Forelimb muscle (tissue), 1 donor: ENCODE measurements at regions not wholly inside any gene's neighbourhood (a gene's known extent, or its start where the extent isn't known, plus 50 kb on each side); places are given as distances from the start of the nearest gene placed in this dataset.

Experiments used
- DNase-seq: peaks from one replicate; pipeline ENCODE4 v3.0.0-alpha.2; 2013; ENCODE audit warnings: low read depth

DNA sequence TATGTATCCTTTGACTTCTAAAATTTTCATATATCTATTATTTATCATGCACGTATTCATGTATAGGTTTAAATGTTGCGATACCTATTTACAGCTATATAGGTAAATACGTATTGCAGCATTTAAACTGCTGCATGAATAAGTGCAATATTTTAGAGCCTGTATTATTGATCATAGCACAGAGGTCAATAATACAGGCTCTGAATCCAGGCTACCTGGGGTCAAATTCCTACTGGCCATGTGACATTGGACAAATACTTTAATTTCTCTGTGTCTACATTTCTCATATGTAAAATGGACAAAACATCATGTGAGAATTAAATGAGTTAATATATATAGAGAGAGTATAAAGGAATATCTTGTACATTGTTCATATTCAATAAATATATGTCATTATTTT lies 352.9 kb upstream of the ROBO2 start:
- DNase-seq, result no peak

DNA sequence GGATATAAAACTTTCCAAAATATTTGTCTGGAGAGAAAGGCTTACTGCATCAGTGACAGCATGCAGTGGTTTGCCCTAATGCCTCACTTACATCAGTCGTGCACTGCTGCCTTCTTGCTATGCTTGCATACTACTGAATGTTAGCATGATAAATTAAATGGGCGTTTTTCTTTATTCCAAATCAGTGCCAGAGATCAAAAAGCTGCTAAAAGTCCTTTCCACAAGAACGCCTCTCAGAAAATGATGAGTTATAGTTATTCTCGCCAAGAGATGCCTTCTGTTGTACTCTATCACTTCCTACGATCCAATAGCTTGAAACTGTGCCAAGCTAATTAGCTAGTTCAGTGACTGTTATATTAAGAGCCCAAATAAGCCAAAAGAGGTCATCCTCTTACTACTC lies 345.8 kb upstream of the ROBO2 start:
- DNase-seq, result no peak

DNA sequence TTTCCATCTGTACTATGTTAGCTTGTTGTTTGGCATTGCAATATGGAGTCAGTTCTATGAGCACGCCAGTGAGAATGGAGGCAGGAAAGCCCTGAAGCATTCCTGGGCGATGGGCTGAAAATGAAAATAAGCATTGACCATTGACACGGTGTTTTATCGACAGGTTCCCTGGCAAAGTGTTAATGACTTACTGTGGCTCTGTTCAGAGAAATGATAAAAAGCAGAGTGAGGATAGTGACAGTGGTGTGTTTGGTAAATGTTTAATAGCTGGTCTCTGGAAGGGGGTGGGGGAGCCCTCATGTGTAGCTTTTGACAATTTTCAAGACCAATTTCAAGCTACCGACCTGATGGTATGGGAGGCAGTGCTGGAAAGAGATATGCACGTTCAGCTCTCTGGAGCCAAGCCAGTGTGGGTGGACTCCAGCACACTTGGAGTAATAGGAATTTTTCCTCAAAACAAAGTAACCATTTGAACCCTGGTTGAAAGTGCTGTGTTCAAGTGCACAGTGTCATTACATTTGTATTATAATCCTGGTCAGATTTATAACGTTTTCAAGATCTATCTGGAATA lies 341.7 kb upstream of the ROBO2 start:
- DNase-seq, result no peak

DNA sequence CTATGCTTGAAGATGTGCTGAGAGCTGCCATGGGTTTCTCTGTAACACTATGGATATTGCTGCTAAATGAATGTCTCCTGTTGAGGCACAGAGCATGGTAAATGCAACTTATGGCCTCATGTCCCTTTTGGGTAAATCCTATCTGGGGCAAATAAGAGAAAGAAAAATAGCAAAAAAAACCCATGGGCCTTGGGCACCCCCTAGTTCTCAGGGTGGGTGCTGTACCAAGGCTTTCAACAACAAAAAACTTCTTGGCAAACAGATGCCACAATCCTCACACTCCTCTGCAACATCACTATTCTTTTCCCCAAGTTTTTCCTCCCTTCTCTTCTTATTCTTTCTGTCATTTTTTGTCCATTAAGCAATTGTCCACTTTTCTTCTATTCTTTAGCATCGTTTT lies 340.1 kb upstream of the ROBO2 start:
- no peak for DNase-seq

DNA sequence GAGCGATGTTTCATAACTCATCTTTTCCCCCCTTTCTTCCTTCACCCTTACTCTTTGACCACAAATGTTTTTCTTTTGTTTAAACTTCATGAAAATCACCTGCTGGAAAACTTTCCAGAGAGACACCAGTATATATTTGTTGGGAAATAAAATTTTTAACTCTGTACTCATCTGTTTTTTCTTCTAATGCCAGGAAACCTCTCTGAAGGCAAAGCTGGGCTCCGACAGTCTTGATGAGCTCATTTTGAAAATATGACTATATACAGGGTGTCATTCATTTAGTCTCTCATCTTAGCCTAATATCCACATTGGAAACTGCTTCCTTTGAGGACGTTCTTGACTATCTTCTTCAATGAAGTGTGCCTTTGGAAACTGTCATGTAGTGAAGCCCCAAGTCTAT lies 339.6 kb upstream of the ROBO2 start:
- no peak for DNase-seq

DNA sequence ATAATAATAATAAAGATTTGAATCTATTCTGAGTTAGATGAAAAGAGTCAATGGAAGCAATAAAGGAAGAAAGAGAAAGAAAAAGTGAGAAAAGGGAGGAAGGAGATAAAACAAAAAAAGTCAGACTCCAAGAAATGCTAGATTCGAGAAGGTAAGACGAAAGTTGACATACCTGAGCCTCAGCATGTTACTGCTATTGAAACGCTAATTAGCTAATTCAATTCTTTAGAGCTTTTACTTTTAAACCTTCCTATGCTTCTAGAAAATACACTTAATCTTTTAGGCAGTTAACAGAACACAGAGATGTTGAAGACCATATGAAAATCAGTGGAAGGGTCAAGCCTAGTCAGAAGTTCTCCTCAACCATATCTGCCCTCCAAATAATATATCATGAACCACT lies 337.2 kb upstream of the ROBO2 start:
- DNase-seq, result no peak

DNA sequence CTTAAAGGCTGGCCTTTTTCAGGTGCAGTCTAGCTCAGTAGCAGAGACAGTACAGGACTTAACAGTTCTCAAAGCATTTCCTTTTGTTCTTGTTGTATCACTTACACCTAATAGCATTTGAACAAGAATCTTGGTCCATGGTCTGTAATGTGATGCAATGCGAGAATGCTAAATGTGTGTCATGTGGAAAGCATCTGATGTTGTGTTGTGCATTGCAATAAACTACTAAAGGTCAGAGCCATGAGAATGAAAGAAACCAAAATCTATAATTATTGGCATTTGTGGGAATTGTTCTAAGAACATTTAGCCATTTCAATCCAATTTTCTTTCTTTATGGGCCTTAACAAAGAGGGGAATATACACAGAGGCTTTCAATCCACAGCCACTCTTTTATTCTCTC lies 324.5 kb upstream of the ROBO2 start:
- DNase-seq, result no peak

DNA sequence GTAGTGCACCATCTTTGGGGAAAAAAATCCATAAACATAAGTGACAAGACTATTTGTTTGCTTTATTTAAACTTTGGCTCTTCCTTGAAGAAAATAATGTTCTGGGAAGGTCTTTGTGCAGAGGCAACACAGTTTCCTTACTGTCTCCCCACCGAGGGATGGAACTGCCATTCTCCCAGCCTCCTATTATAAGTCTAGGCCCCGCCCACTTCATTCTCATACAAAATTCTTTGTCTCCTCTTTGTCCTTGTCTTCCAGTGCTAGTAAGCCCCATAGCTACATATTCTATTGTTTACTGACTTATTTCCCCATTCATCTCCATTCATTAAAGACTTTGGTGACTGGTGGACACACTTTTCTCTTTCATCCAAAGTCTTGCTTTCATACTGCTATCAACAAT lies 316.5 kb upstream of the ROBO2 start:
- DNase-seq, result no peak

DNA sequence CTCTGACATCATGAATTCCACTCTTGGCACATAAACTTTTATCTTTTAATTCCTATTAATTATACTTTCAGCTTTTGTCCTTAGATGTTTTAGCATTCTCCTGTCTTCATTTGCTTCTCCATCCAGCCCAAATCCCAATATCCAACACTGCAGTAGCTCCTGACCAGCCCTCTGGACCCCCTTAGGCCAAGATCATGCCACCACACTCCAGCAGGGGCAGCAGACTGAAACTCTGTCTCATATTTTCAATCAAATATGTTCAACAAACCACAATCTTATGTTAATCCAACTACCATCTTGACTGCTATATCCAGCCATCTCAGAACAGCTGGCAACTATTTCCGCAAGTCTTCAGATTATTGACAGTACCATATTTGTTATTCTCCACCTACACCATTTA lies 315.8 kb upstream of the ROBO2 start:
- DNase-seq, result no peak

DNA sequence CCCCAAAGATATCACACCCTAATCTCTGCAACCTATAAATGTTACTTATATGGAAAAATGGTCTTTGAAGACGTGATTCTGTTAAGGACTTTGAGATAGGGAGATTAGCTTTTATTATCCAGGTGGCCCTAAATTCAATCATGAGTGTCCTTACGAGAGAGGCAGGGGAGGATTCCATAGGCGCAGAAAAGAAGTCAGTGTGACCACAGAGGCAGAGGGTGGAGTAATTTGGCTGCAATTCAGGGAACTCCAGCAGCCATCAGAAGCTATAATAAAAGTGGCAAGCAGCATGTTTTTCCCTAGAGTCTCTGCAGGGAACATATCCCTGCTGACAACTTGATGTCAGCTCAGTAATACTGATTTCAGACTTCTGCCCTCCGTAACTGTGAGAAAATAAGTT lies 315.2 kb upstream of the ROBO2 start:
- no peak for DNase-seq

DNA sequence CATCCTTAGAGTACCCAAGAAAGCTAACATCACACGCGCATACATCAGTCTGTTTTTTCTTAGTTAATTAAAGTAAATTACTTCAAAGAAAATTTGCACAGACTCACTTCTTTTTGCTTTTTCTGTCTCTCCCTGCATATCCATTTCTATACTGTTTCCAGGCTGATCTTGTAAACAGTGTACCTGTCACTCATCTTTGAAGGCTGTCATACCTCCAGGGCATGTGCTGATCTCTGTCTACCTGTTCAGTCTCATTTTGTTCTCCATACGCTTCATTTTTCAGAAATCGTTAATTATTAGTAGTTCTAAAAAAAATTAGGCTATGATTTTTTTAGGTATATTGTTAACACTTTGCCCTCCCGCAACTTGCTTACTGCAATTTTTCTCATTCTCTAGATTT lies 313.9 kb upstream of the ROBO2 start:
- DNase-seq, result no peak

DNA sequence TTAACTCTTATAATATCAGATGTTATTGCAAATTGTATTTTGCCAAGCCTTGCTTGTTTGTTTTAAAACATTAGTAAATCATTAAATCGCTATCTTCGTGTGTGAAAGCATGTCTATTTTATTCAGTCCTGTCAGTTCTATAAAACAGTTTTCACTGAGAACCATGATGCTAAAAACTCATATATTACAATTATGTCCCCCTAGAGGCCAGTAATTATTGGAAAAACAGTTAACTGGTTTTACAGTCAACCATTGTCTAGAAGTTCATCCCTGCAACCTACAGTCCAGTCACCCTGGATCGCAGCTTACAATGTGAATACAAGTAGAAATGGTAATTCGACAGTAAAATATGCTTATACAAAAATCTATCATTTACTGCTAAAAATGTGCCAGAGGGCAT lies 311.5 kb upstream of the ROBO2 start:
- no peak for DNase-seq

DNA sequence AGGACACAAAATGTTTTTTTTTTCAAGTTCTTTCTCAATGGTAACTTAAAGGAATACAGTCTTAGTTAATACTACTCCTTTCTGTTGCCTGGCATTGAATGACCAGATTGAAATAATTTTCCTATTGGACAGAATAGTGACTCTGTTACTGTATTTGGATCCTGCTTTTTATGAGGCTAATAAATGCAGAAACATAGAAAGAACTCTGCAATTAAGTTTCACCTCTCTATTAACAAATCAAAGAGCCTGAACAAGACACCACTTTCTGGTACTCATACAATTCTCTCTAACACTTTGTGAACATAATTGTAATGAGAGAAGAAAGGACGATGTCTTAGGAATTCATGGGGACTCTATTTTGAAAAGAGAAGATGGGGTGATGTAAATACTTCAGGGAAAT lies 308.4 kb upstream of the ROBO2 start:
- DNase-seq, result no peak

DNA sequence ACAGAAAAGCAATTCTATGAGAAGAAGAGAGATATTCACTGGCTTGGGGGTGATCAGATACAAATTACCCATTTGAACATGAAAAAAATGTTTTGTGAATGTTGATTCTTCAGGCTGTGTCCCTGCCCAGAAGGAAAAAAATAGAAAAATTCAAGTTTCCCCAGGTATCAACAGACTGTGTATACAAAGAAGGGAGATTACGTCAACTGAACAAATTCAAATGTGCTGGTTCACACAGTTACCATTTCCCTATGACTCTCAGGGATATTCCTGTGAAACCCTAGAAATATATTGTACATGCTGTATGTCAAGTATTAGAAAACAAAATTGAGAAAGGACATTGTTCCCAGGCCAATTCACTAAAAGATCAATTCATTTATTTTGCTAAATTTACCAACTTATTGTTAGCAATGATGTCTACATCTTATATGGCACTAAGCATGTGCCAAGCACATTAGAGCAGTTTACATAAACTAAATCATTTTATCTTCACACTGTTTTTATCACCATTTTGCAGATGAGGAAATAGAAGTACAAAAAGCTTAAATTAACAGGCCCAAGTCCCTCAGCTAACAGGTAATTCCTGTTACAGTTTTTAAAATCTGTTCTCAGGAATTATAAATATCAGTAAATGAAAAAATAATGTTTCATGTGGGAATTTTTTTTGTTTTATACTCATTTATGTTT lies 306.7 kb upstream of the ROBO2 start:
- no peak for DNase-seq

DNA sequence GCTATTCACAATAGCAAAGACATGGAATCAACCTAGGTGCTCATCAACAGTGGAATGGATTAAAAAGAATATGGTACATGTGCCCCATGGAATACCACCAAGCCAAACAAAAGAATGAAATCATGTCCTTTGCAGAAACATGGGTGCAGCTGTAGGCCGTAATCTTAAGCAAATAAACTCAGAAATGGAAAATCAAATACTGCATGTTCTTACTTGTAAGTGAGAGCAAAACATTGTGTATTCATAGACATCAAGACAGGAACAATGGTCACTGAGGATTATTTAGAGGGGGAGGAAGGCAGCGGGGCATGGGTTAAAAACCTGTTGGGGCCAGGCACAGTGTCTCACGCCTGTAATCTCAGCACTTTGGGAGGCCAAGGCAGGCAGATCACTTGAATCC lies 304.7 kb upstream of the ROBO2 start:
- no peak for DNase-seq

DNA sequence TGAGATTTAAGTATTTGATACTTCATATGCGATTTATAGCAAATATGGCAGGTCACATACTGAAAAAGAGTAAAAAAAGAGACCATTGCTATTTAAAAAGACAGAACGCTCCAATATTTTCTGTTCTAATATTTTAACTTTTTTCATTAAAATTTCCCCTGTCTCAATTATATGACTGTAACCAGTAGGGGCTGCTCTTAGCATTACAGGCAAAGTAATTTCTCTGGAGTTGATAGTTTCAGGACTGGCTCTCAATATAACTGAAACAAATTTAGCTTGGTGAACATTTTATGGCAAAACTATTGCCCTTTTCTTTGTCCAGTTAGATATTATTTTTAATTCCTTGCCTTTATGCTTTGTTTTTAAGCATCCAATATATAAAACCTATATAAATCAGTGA lies 286.3 kb upstream of the ROBO2 start:
- DNase-seq, result no peak

DNA sequence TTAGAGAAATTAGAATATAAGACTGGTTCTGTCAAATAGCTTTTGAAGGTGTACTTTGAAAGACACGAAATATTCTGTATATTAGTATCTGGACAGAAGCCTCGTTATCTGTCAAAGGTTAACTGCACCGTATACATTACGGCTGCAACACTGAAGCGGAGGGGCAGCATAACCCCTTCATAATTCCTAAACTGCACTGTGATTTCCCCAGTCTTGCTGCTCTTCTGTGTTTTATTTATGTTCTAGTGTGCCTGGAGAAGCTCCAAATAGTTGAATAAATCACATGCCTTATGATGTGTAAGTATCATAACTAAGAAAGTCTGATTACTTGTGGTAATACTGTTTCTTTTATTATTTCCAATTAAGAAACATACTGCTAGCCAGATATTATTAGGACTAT lies 285.7 kb upstream of the ROBO2 start:
- DNase-seq, result no peak

DNA sequence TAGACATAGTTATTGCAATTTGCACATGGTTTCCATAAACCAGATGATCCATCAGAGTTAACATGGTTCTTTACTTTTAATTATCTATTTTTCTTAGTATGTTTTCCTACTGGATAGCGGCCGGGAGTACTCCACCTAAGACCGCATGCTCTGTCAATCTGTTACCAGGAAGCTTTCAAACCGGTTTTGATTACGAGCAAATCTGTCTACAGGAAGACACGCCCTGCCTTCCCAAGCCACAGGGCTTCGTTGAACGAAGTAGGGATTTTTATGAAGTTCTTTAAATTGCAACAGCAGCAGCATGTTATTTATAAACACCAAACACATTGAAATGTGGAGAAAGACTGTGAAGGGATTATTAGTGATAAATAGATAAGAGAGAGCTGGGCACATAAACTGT lies 283.3 kb upstream of the ROBO2 start:
- no peak for DNase-seq

DNA sequence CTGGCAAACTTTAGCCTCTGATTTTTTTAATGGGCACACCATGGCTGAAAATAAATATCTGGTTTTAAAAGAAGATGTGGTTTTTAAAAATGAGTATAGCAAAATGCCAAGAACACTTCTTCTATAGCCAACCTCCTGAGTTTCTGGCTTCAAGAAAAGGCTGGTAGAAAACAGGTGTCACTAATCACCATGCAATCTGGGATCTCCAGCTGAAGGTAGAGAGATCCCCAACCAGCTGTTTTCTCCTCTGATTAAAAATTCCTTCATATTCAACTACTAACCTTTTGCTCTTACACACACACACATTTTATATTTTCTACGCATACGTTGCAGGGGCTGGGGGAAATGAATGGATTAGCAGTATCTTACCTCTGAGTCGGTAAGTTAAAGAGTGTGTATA lies 279.6 kb upstream of the ROBO2 start:
- DNase-seq, result no peak

DNA sequence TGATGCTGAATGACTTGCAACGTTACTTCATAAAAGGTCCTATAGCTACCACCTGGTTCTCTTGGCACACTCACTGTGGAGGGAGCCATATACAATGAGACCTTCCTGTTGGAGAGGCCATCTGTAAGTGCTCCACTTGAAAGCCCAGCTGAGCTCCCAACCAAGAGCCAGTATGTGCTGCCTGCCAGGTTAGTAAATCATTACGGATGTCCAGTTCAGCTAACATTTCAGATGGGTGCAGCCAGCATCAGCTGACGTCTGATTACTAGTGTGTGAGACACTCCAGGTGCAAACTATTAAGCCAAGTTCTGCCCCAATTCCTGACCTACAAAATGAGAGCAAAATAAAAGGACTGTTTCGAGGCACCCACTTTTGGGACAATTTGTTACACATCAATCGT lies 274.4 kb upstream of the ROBO2 start:
- no peak for DNase-seq

DNA sequence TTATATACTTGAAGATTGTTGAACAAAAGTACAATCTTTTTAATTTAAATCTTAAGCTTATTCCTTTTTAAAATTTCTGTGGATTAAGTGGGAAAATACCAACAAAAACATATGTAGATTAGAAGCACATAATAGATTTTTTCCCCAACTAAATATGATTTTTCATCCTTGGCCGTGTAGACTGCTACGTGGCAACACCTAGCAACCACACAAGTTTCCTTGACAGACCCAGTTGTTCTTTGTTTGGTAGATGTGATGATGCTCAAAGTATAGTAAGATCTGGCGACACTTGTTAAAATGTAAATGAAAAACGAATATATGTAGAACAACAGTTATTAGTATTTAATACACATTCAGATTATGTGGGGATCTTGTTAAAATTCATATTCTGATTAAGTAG lies 271.0 kb upstream of the ROBO2 start:
- no peak for DNase-seq

DNA sequence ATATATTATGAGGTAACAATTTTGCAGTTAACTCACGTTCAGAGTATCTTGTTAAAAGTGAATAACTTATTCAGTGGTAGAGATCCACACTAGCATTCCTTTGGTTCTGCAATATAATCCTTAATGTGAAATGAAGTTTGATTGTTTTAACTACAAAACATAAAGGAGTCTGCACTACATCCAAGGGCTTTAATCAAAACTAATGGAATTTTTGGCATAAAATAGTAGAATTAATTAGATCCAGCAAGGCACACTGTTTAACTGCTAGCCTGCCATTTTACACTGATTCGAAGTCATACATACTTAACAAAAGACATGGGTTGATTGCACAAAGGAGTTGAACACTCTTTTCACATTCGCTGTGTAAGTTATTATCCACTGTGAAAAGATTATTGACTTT lies 263.0 kb upstream of the ROBO2 start:
- no peak for DNase-seq

DNA sequence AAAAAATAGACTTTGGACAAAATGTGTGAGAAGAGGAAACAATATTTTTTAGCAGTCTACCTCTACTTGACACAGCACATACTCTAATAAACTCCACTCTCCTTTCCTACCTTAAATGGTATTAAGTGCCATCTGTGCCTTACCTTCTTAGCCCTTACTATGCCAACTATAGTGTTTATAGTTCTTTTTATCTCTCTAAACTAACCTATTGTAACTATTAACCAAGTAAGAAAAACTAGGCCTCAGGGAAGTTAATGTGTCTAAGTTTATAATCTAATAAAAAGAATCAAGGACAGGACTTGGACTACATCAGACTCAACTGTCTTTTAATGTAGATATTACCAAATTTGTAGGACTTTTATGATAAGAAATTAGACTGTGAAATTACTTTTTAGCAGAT lies 251.7 kb upstream of the ROBO2 start:
- DNase-seq, result no peak

DNA sequence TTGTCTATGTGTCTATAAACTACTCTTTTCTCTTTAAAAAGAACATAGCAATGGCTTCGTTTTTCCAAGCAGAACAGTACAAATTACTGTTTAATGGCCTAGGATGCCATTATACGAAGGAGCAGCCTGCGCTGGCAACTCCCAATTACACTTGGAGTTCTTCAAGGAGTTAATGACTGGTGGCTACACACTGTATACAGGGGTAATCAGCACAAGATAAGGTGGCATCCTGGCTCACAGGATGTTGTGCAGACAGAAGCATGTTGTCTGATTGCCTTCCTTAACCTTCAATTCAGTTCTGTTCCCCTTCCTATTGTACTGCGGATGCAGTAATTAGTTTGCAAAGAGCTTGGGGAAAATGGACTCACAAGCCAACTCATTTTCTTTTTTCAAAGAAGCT lies 250.7 kb upstream of the ROBO2 start:
- no peak for DNase-seq
